ENCODE measurements at regions not wholly inside any gene's neighbourhood (a gene's known extent, or its start where the extent isn't known, plus 50 kb on each side); places are given as distances from the start of the nearest gene placed in this dataset.
A peak's percentile ranks its signal among the peaks of the same experiment; 100 is the strongest.

DNA sequence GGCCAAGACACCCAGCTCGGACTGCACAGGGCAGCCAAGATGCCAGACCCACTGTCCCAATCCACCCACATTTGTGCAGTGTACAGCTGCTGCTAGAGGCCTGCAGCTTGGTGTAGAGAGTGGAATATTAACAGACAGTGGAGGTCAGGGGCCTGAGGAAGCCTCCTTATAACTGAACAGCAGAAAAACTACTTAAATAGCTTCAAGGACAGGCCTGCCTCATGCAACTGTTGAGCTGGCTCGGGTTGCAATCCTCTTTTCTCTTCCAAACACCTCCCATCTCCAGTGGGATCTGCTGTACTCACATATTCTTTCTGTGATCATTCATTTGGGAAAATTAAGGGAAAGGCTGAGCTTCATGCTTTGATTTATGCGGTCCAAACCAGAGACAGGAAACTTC, 1043.2 kb upstream of the TMEM132C start:
- ATAC-seq (ENCODE audit: low read depth) (no peak), DNase-seq (ENCODE audit: low spot score) (no peak)
- no peak overlapping the region for H3K27ac ChIP-seq (ENCODE audit: poor library complexity, severe bottlenecking)

DNA sequence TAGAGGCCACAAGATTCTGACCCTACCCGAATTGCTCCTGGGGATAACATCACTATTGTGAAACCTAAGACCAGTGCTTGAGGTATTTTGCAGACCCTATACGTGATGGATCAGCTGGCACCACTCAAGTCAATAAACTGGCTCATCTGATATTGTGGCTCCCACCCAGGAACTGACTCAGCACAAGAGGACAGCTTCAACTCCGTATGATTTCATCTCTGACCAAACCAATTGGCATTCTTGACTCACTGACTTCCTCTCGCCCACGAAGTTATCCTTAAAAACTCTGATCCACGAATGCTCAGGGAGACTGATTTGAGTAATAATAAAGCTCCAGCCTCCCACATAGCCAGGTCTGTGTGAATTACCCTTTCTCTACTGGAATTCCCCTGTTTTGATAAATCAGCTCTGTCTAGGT, 1036.1 kb upstream of the TMEM132C start:
- H3K4me1 ChIP-seq (ENCODE audit: insufficient read depth, poor library complexity, severe bottlenecking), result peaks cover 18% of the 10 kb centered on the region
- ATAC-seq (ENCODE audit: low read depth), result peak; percentile 92
- DNase-seq (ENCODE audit: low spot score), result peak; percentile 85
- H3K27ac ChIP-seq (ENCODE audit: poor library complexity, severe bottlenecking), result peak overlapping the region; percentile 87
- H3K9me3 ChIP-seq (ENCODE audit: severe bottlenecking), result no peaks in the 10 kb centered on the region
- H3K27me3 ChIP-seq (ENCODE audit: insufficient read depth, poor library complexity, severe bottlenecking), result no peaks in the 10 kb centered on the region
- H3K4me3 ChIP-seq (ENCODE audit: severe bottlenecking), result no peak overlapping the region
- TF ChIP-seq, protein P1, sequence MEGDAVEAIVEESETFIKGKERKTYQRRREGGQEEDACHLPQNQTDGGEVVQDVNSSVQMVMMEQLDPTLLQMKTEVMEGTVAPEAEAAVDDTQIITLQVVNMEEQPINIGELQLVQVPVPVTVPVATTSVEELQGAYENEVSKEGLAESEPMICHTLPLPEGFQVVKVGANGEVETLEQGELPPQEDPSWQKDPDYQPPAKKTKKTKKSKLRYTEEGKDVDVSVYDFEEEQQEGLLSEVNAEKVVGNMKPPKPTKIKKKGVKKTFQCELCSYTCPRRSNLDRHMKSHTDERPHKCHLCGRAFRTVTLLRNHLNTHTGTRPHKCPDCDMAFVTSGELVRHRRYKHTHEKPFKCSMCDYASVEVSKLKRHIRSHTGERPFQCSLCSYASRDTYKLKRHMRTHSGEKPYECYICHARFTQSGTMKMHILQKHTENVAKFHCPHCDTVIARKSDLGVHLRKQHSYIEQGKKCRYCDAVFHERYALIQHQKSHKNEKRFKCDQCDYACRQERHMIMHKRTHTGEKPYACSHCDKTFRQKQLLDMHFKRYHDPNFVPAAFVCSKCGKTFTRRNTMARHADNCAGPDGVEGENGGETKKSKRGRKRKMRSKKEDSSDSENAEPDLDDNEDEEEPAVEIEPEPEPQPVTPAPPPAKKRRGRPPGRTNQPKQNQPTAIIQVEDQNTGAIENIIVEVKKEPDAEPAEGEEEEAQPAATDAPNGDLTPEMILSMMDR (IDR thresholded peaks at IDR 0.05; ENCODE audit: poor library complexity, severe bottlenecking), result no peak
- no peaks in the 10 kb centered on the region for H3K36me3 ChIP-seq (ENCODE audit: low read depth)

More for the DNA sequence above, 1043.2 kb upstream of the TMEM132C start:
- TF ChIP-seq, protein P1 (IDR thresholded peaks at IDR 0.05; ENCODE audit: poor library complexity, severe bottlenecking), result no peak
- H3K9me3 ChIP-seq (ENCODE audit: severe bottlenecking), result no peaks in the 10 kb centered on the region
- no peaks in the 10 kb centered on the region for H3K36me3 ChIP-seq (ENCODE audit: low read depth)
- no peak overlapping the region for H3K4me3 ChIP-seq (ENCODE audit: severe bottlenecking)
- H3K27me3 ChIP-seq (ENCODE audit: insufficient read depth, poor library complexity, severe bottlenecking), result no peaks in the 10 kb centered on the region
- H3K4me1 ChIP-seq (ENCODE audit: insufficient read depth, poor library complexity, severe bottlenecking), result no peaks in the 10 kb centered on the region

DNA sequence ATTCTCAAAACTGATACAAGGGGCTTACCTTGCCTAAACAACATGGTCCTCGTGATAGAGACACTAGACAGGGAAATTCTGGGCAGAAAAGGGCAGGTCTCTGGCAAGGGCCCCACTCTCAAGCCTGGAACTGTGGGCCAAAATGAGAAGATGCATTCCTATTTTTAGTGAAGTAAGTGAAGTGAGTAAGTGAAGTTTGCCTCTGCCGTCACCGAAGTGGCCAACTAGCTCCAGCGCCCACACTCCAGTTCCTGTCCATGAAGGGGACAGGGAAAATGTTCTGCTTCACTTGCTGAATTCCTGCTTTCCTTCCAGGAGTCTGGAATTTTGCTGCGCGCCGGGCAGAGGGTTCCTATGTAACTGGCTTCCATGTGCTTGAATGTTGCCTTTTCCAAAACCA, 1035.6 kb upstream of the TMEM132C start:
- no peak for ATAC-seq (ENCODE audit: low read depth)
- DNase-seq (ENCODE audit: low spot score), result no peak
- Histone ChIP-seq H3K27ac (ENCODE audit: poor library complexity, severe bottlenecking) (peak overlapping the region; percentile 87), H3K4me1 (ENCODE audit: insufficient read depth, poor library complexity, severe bottlenecking) (peaks cover 18% of the 10 kb centered on the region), H3K36me3 (ENCODE audit: low read depth) (no peaks in the 10 kb centered on the region), H3K27me3 (ENCODE audit: insufficient read depth, poor library complexity, severe bottlenecking) (no peaks in the 10 kb centered on the region), H3K4me3 (ENCODE audit: severe bottlenecking) (no peak overlapping the region), H3K9me3 (ENCODE audit: severe bottlenecking) (no peaks in the 10 kb centered on the region)
- TF ChIP-seq, protein P1 (IDR thresholded peaks at IDR 0.05; ENCODE audit: poor library complexity, severe bottlenecking), result no peak

DNA sequence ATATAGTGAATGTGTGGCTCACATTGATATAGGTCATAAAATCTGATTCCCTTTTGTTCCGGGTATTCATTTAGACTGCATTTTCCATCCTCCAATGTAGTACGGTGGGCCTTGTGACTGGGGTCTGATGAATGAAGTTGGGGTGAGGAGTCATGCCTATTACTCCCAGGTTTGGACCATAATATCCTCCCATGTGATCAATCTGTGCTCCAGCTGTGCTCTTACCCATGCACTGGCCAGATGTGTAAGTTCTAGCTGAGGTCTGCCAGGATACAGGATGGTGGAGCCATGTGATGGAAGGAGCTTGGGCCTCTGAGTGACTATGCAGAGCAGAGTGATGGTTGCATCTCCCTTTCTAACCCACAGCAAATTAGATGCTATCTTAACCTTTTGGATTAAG, 1034.0 kb upstream of the TMEM132C start:
- Histone ChIP-seq H3K9me3 (ENCODE audit: severe bottlenecking) (no peaks in the 10 kb centered on the region), H3K27me3 (ENCODE audit: insufficient read depth, poor library complexity, severe bottlenecking) (no peaks in the 10 kb centered on the region), H3K36me3 (ENCODE audit: low read depth) (no peaks in the 10 kb centered on the region), H3K4me1 (ENCODE audit: insufficient read depth, poor library complexity, severe bottlenecking) (peaks cover 18% of the 10 kb centered on the region), H3K4me3 (ENCODE audit: severe bottlenecking) (no peak overlapping the region), H3K27ac (ENCODE audit: poor library complexity, severe bottlenecking) (no peak overlapping the region)
- ATAC-seq (ENCODE audit: low read depth) (no peak), DNase-seq (ENCODE audit: low spot score) (no peak)
- TF ChIP-seq, protein P1 (IDR thresholded peaks at IDR 0.05; ENCODE audit: poor library complexity, severe bottlenecking), result no peak

GRCh38 chr12:127235761-127236160, 1031.2 kb upstream of the TMEM132C start:
- TF ChIP-seq, protein P1 (IDR thresholded peaks at IDR 0.05; ENCODE audit: poor library complexity, severe bottlenecking), result no peak

More at GRCh38 chr12:127235761-127236160, 1031.2 kb upstream of the TMEM132C start:
- Histone ChIP-seq H3K27ac (ENCODE audit: poor library complexity, severe bottlenecking) (no peak overlapping the region), H3K4me3 (ENCODE audit: severe bottlenecking) (no peak overlapping the region), H3K27me3 (ENCODE audit: insufficient read depth, poor library complexity, severe bottlenecking) (no peaks in the 10 kb centered on the region), H3K4me1 (ENCODE audit: insufficient read depth, poor library complexity, severe bottlenecking) (peaks cover 22% of the 10 kb centered on the region), H3K36me3 (ENCODE audit: low read depth) (no peaks in the 10 kb centered on the region), H3K9me3 (ENCODE audit: severe bottlenecking) (no peaks in the 10 kb centered on the region)
- DNase-seq (ENCODE audit: low spot score), result no peak
- no peak for ATAC-seq (ENCODE audit: low read depth)
